ENCODE measurements at regions not wholly inside any gene's neighbourhood (a gene's known extent, or its start where the extent isn't known, plus 50 kb on each side); places are given as distances from the start of the nearest gene placed in this dataset.

DNA sequence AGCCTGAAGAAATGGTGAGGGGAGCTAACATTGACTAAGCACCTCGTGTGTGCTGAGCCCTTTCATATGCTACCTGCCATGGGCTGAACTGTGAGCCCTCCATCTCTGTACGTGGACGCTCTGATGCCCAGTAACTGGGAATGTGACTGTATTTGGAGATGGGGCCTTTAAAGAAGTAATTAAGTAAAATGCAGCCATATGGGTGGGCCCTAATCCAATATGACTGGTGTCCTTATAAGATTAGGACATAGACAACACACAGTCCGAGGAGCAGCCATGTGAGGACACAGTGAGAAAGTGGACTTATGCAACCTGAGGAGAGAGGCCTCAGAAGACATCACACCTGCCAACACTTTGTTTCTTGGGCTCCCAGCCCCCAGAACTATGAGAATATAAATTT, 92.7 kb upstream of the ATP1B1 start:
- CTCF ChIA-PET = no interaction called here

DNA sequence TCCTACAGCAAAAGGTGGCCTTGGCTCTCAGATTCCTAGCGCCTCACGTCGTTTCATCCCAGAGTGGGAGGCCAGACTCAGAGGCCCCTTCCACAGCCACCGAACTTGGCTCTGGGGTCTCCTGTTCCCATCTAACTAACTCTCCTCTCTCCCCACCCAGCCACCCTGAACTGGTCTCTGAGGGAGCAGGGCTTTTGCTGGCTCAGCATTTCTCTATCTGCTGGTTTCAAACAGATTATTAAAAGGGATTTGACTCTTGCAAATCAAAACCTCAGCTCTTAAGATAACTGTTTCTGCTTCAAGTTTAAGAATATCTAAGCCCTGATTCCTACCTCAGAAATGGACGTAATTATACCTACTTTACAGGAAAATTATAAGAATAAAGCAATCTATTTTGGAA, 91.0 kb upstream of the ATP1B1 start:
- CTCF ChIA-PET = no interaction called here
- H3K4me3 Mint-ChIP-seq = no peak overlapping the region

More for the DNA sequence above, 92.7 kb upstream of the ATP1B1 start:
- no peak overlapping the region for H3K4me3 Mint-ChIP-seq
- peaks cover 4% of the 10 kb centered on the region for H3K4me1 Mint-ChIP-seq
- H3K27me3 Mint-ChIP-seq = peaks cover 1% of the 10 kb centered on the region
- DNase-seq = no peak
- H3K9me3 Mint-ChIP-seq = no peaks in the 10 kb centered on the region
- no peaks in the 10 kb centered on the region for H3K36me3 Mint-ChIP-seq (ENCODE audit: low read depth)
- POLR2A ChIA-PET = no interaction called here
- no peak overlapping the region for H3K27ac Mint-ChIP-seq

DNA sequence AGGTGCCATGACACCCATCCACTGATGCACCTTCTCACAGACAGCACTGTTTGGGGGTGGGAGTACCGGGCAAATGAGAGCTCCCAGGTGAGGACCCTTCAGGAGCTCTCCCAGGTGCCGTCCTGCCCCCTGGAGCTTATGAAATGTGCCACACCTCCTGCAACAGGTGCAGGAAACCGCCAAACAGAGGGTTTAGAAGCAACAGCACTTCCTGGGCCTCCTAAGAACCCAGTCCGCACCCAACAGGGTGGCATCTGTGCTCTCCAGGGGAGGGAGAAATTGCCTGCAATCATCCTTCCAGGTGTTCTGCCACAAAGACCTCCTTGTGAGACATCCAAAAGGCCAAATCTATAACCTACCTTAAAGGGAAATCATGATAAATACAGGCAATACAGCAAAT, 87.7 kb upstream of the ATP1B1 start:
- Mint-ChIP-seq H3K9me3 (no peaks in the 10 kb centered on the region), H3K27me3 (peaks cover 8% of the 10 kb centered on the region), H3K27ac (no peak overlapping the region), H3K4me3 (no peak overlapping the region), H3K36me3 (ENCODE audit: low read depth) (no peaks in the 10 kb centered on the region), H3K4me1 (no peaks in the 10 kb centered on the region)
- ChIA-PET POLR2A (no interaction called here), CTCF (no interaction called here)
- DNase-seq = no peak

More for the DNA sequence above, 91.0 kb upstream of the ATP1B1 start:
- Mint-ChIP-seq H3K4me1 (peaks cover 4% of the 10 kb centered on the region), H3K36me3 (ENCODE audit: low read depth) (no peaks in the 10 kb centered on the region), H3K27ac (no peak overlapping the region), H3K27me3 (no peaks in the 10 kb centered on the region), H3K9me3 (no peaks in the 10 kb centered on the region)
- POLR2A ChIA-PET = no interaction called here
- DNase-seq = no peak

DNA sequence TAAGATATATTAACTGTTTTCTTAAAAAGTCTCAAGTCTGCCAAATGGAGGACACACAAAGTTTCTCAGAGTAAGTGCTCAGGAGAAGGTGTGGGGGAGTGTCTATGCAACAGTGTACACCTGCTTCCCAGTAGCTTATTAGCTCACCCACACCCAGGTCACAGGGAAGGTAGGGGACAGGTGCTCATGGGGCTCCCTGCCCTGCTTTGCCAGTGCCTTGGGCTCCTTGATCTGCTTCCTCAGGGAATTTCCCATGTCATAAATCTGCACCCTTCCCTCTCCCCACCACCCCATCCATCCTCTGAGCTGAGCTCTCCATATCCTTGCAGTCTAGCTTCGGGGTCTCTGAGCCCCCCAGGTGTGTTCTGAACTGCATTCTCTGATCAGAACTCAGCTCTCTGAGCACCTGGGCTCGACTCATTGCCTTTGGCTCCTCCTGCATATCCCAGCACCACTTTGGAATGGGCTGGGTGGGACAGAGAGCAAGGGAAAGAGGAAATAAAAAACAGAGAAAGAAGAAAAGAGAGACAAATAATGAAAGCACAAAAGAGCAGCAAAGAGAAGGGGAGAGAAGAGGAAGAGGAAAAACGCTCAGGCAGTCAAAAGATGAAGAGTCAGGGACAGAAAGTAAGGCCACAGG, 87.0 kb upstream of the ATP1B1 start:
- H3K36me3 Mint-ChIP-seq (ENCODE audit: low read depth) = no peaks in the 10 kb centered on the region
- no peaks in the 10 kb centered on the region for H3K9me3 Mint-ChIP-seq
- CTCF ChIA-PET = no interaction called here
- no peaks in the 10 kb centered on the region for H3K4me1 Mint-ChIP-seq
- POLR2A ChIA-PET = no interaction called here
- H3K27me3 Mint-ChIP-seq = peaks cover 8% of the 10 kb centered on the region
- H3K27ac Mint-ChIP-seq = no peak overlapping the region
- DNase-seq = no peak
- no peak overlapping the region for H3K4me3 Mint-ChIP-seq

DNA sequence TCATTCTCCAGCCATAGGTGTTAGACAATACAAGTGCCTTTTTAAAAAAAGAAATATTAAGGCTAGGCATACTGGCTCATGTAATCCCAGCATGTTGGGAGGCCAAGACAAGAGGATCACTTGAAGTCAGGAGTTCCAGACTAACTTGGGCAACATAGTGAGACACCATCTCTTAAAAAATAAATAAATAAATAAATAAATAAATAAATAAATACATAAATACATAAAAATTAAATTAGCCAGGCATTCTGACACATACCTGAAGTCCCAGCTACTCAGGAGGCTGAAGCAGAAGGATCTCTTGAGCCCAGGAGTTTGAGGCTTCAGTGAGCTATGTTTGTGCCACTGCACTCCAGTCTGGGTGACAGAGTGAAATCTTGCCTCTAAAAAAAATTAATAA, 85.8 kb upstream of the ATP1B1 start:
- ChIA-PET CTCF (no interaction called here), POLR2A (no interaction called here)
- Mint-ChIP-seq H3K4me1 (no peaks in the 10 kb centered on the region), H3K27ac (no peak overlapping the region), H3K9me3 (no peaks in the 10 kb centered on the region), H3K4me3 (no peak overlapping the region), H3K27me3 (peaks cover 8% of the 10 kb centered on the region), H3K36me3 (ENCODE audit: low read depth) (no peaks in the 10 kb centered on the region)
- no peak for DNase-seq

DNA sequence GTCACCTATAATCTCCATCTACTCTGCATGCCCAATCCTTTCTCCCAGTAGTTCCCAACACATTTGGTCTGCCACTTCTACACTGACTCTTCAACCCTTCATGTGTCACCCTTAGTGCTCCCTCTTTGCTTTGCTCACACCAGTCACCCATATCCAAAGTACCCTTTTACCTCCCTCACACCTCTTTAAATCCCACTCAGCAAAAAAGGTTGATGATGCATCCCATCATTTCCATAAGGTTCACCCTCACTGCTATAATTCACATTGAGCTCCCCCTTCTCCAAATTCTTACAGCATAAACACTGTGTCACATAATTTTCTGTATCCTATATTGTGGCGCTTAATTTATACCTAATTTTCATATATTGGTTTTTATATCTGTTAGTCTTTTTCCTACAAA, 83.8 kb upstream of the ATP1B1 start:
- Mint-ChIP-seq H3K27ac (no peak overlapping the region), H3K9me3 (no peaks in the 10 kb centered on the region), H3K4me3 (no peak overlapping the region), H3K27me3 (peaks cover 8% of the 10 kb centered on the region), H3K36me3 (ENCODE audit: low read depth) (no peaks in the 10 kb centered on the region), H3K4me1 (no peaks in the 10 kb centered on the region)
- ChIA-PET POLR2A (no interaction called here), CTCF (no interaction called here)
- DNase-seq = no peak

DNA sequence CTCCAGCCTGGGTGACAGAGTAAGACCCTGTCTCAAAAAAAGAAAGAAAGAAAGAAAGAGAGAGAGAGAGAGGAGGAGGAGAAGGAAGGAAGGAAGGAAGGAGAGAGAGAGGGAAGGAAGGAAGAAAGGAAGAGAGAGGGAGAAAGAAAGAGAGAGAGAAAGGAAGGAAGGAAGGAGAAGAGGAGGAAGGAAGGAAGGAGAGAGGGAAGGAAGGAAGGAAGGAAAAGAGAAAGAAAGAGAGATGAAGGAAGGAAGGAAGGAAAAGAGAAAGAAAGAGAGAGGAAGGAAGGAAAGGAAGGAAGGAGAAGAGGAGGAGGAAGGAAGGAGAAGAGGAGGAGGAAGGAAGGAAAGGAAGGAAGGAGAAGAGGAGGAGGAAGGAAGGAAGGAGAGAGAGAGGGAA, 82.2 kb upstream of the ATP1B1 start:
- POLR2A ChIA-PET = no interaction called here
- Mint-ChIP-seq H3K9me3 (no peaks in the 10 kb centered on the region), H3K36me3 (ENCODE audit: low read depth) (no peaks in the 10 kb centered on the region), H3K27me3 (peaks cover 8% of the 10 kb centered on the region), H3K4me3 (no peak overlapping the region), H3K4me1 (no peaks in the 10 kb centered on the region), H3K27ac (no peak overlapping the region)
- DNase-seq = no peak
- CTCF ChIA-PET = interaction anchor here (0.6 kb wide), 1 partner anchor 710 kb away, joined by 3 read pairs; the partner anchor contains the start of gene SELE

DNA sequence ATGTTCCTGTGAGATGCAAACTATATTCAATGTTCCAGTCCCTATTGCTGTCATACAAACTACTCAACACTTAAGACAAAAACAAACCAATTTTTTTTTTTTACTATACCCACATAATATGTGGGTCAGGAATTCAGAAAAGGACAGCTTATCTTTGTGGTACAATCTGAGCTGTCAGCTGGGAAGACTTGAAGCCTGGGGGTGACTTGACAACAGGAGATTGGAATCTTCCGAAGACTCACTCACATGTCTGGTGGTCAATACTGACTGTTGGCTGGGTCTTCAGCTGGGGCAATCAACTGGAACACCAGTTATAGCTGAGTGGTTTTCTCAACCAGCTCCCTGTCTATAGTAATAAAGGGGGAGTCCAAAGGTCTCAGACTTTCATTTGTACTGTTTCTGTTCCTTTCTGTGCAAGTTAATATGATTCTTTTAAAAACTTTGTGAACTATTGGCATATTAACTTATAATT, 81.7 kb upstream of the ATP1B1 start:
- Mint-ChIP-seq H3K36me3 (ENCODE audit: low read depth) (no peaks in the 10 kb centered on the region), H3K27ac (no peak overlapping the region), H3K4me3 (no peak overlapping the region), H3K9me3 (no peaks in the 10 kb centered on the region), H3K27me3 (peaks cover 10% of the 10 kb centered on the region), H3K4me1 (no peaks in the 10 kb centered on the region)
- CTCF ChIA-PET = no interaction called here
- no peak for DNase-seq
- POLR2A ChIA-PET = no interaction called here

DNA sequence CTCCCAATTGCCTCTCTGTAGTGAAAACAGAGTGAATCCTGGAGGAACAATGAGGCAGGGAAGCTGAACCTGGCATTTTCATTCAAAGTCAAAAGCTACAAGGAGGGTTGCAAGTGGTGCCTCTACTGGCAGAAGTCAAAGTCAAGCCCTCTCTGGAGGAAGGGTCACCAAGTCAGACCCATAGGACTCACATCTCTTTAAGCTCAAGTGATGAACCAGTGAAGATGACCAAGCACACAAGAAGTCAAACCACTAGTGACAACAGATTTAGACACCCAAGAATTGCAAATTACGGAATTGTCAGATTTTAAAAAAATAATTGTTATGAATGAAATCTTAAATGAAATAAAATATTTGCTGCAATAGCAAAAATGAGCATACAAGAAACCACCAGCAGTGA, 81.1 kb upstream of the ATP1B1 start:
- H3K4me1 Mint-ChIP-seq = no peaks in the 10 kb centered on the region
- ChIA-PET CTCF (no interaction called here), POLR2A (no interaction called here)
- peaks cover 10% of the 10 kb centered on the region for H3K27me3 Mint-ChIP-seq
- no peak overlapping the region for H3K4me3 Mint-ChIP-seq
- H3K27ac Mint-ChIP-seq = no peak overlapping the region
- DNase-seq = no peak
- H3K36me3 Mint-ChIP-seq (ENCODE audit: low read depth) = no peaks in the 10 kb centered on the region
- H3K9me3 Mint-ChIP-seq = no peaks in the 10 kb centered on the region

DNA sequence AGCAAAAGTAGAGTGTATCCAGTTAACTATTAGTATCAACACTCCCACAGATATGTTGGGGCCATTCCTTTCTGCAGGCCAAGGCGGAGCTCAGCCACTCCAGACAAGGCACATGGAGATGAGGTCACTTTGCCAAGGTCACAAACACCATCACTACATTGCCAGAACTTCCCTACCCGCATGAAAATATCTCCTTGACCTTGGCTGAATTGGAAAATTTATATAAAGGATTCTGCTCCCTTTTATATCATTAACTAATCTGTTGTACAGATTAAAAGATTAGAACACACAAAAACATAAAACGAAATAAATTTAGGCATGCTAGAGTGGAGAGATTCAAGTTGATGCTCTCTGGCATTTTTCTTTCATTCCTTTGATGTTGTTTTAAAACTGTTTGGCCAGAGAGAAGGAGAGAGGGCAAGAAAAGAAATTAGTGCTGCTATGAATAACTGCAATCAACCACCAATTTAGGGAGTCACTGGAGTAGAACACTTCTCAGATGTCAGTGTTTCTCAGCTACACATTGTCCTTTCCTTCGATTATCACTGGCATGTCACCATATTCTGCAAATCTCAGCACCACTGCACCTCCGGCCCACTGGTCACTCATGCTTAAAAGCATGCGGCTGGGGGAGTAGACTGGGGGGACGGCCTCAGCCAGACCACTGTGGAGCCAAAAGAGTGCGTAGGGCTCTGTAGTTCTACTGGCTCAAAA, 78.7 kb upstream of the ATP1B1 start:
- DNase-seq = no peak
- Mint-ChIP-seq H3K4me3 (no peak overlapping the region), H3K9me3 (no peaks in the 10 kb centered on the region), H3K4me1 (no peaks in the 10 kb centered on the region), H3K36me3 (ENCODE audit: low read depth) (no peaks in the 10 kb centered on the region), H3K27ac (no peak overlapping the region), H3K27me3 (peaks cover 2% of the 10 kb centered on the region)
- POLR2A ChIA-PET = no interaction called here
- CTCF ChIA-PET = no interaction called here

DNA sequence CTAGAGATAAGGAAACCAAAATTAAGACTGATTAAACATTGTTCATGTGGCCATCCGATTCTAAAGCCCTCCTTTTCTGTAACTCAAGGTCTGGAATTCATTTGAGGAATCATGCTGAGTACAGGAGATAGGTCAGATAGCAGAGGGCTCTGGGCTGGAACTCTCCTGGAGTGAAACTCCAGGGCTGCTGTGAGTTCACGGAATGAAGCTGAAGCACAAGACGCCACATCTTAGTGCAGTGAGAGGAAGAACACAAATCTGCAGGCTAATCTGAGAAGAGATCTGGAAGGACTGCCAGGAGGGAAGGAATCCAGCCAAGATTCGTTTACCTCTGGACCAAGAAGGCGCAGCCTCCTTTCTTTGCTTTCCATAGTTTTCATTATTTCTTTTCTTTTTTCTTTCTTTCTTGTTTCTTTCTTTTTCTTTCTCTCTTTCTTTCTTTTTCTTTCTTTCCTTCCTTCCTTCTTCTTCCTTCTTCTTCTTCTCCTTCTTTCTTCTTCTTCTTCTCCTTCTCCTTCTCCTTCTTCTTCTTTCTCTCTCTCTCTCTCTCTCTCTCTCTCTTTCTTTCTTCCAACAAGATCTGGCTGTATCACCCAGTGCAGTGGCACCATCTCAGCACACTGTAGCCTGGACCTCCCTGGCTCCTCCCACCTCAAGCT, 74.8 kb upstream of the ATP1B1 start:
- Mint-ChIP-seq H3K9me3 (peaks cover 6% of the 10 kb centered on the region), H3K36me3 (ENCODE audit: low read depth) (no peaks in the 10 kb centered on the region), H3K4me1 (no peaks in the 10 kb centered on the region), H3K27ac (no peak overlapping the region), H3K27me3 (peaks cover 2% of the 10 kb centered on the region), H3K4me3 (no peak overlapping the region)
- POLR2A ChIA-PET = no interaction called here
- CTCF ChIA-PET = no interaction called here
- no peak for DNase-seq

DNA sequence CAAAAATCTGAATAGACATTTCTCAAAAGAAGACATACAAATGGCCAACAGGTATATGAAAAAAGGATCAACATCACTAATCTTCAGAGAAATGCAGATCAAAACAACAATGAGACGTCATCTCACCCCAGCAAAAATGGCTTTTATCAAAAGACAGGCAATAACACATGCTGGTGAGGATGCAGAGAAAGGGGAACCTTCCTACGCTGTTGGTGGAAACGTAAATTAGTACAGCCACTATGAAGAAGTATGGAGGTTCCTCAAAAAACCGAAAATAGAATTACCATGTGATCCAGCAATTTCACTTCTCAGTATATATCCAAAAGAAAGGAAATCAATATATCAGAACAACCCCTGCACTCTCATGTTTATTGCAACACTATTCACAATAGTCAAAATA, 65.1 kb upstream of the ATP1B1 start:
- Mint-ChIP-seq H3K4me3 (no peak overlapping the region), H3K36me3 (ENCODE audit: low read depth) (peaks cover 20% of the 10 kb centered on the region), H3K27ac (no peak overlapping the region), H3K9me3 (peaks cover 17% of the 10 kb centered on the region), H3K27me3 (peaks cover 15% of the 10 kb centered on the region), H3K4me1 (peaks cover 36% of the 10 kb centered on the region)
- POLR2A ChIA-PET = no interaction called here
- CTCF ChIA-PET = no interaction called here
- DNase-seq = no peak

DNA sequence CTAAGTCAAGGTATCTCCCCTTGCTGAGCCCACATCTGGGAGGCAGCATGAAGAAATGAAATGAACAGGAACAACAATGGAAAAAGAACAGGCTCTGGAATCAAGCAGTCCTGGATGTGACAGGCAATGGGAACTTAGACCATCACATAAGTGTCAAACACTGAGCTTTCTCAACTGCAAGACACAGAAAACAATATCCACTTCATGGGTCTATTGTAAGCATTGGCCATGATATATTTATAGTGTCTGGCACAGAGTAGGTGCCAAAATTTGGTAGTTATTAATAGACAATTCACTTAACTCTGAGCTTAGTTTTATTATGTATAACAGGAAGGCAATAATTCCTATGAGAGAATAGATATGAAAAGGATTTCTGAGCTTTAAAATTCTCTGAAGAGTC, 64.1 kb upstream of the ATP1B1 start:
- ChIA-PET POLR2A (interaction anchor here (1.1 to 1.4 kb wide), 2 partner anchors 634 to 700 kb away, joined by 3 to 4 read pairs; no protein-coding TSS in a partner anchor), CTCF (interaction anchor here (1.1 kb wide), 1 partner anchor 678 kb away, joined by 3 read pairs; no protein-coding TSS in a partner anchor)

More for the DNA sequence above, 64.1 kb upstream of the ATP1B1 start:
- Mint-ChIP-seq H3K9me3 (peaks cover 11% of the 10 kb centered on the region), H3K4me3 (no peak overlapping the region), H3K27me3 (peaks cover 12% of the 10 kb centered on the region), H3K36me3 (ENCODE audit: low read depth) (peaks cover 14% of the 10 kb centered on the region), H3K4me1 (peaks cover 46% of the 10 kb centered on the region), H3K27ac (no peak overlapping the region)
- DNase-seq = no peak
